Esophagus squamous epithelium (tissue), 5 donors: ENCODE measurements at regions not wholly inside any gene's neighbourhood (a gene's known extent, or its start where the extent isn't known, plus 50 kb on each side); places are given as distances from the start of the nearest gene placed in this dataset.

ENCODE experiments used
- DNase-seq: peaks from one replicate; lab custom pipeline; 2025; lab: John Stamatoyannopoulos, UW
- H3K27ac ChIP-seq, 4 donors: fragments of 200-600 bp; sonication (generic); one replicate each; pipeline ENCODE4 v1.5.1; 2016 to 2019; ENCODE audit warnings: mild to moderate bottlenecking in 1 of 4
- H3K27me3 ChIP-seq, 4 donors: fragments of 200-600 bp; sonication (generic); 1 replicate in 3 of 4; 2 replicates in 1 of 4; pipeline versions ENCODE4 v1.5.1 to v1.6.0; 2017 to 2021; ENCODE audit warnings: antibody characterized with exemption in 1 of 4
- H3K36me3 ChIP-seq, 3 donors: fragments of 200-600 bp; sonication (generic); one replicate each; pipeline ENCODE4 v1.5.1; 2016 to 2019
- H3K4me1 ChIP-seq, 3 donors: fragments of 200-600 bp; sonication (generic); one replicate each; pipeline ENCODE4 v1.5.1; 2017 to 2019
- H3K4me3 ChIP-seq, 4 donors: fragments of 200-600 bp; sonication (generic); 1 replicate in 3 of 4; 2 replicates in 1 of 4; pipeline ENCODE4 v1.5.1; 2016 to 2019; ENCODE audit warnings: mild to moderate bottlenecking in 2 of 4, moderate library complexity in 1 of 4
- H3K9me3 ChIP-seq, 3 donors: fragments of 200-600 bp; sonication (generic); one replicate each; pipeline ENCODE4 v1.5.1; 2016 to 2019
- POLR2A ChIP-seq, 4 donors: fragments of 450-650 bp; IDR thresholded peaks; one replicate each; pipeline ENCODE4 v1.6.1; 2017; ENCODE audit warnings: antibody characterized with exemption in 4 of 4, mild to moderate bottlenecking in 4 of 4, moderate library complexity in 3 of 4
- WGBS, 2 donors: methylation state at CpG; one replicate each; pipeline ENCODE4 v1.1.5; 2018; 5-methylcytosine and 5-hydroxymethylcytosine counted together
- intact Hi-C: fragments of 100-400 bp; cut with DNase I; formaldehyde crosslinking; loops from one replicate; pipeline ENCODE4 v1.15.0; 2022
- TF ChIP-seq, protein P1 (sequence below), 6 experiments: fragments of 450-650 bp in 4 of 6; fragments of 200-600 bp in 2 of 6; sonication (generic) in 2 of 6; IDR thresholded peaks; one replicate each; pipeline ENCODE4 v1.5.1; 2016 to 2019; ENCODE audit warnings: antibody characterized with exemption in 6 of 6, mild to moderate bottlenecking in 4 of 6, moderate library complexity in 4 of 6
- donor health status: DM: yes; HTN: yes; CAD: no.

- DNase-seq, result no peak
- Histone ChIP-seq H3K4me1 (no peaks in the 10 kb centered on the region), H3K27me3 (no peaks in the 10 kb centered on the region), H3K9me3 (no peaks in the 10 kb centered on the region), H3K4me3 (no peak overlapping the region), H3K27ac (no peak overlapping the region), H3K36me3 (peaks cover 0 to 5% (median 0%) of the 10 kb centered on the region in 3 donors)
- TF ChIP-seq, protein P1, sequence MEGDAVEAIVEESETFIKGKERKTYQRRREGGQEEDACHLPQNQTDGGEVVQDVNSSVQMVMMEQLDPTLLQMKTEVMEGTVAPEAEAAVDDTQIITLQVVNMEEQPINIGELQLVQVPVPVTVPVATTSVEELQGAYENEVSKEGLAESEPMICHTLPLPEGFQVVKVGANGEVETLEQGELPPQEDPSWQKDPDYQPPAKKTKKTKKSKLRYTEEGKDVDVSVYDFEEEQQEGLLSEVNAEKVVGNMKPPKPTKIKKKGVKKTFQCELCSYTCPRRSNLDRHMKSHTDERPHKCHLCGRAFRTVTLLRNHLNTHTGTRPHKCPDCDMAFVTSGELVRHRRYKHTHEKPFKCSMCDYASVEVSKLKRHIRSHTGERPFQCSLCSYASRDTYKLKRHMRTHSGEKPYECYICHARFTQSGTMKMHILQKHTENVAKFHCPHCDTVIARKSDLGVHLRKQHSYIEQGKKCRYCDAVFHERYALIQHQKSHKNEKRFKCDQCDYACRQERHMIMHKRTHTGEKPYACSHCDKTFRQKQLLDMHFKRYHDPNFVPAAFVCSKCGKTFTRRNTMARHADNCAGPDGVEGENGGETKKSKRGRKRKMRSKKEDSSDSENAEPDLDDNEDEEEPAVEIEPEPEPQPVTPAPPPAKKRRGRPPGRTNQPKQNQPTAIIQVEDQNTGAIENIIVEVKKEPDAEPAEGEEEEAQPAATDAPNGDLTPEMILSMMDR (IDR thresholded peaks at IDR 0.05), result no peak
- TF ChIP-seq POLR2A (IDR thresholded peaks at IDR 0.05), result no peak
- WGBS, 2 donors, result 91 to 92% methylated on average over 3 of the region's 3 CpGs
- intact Hi-C loops, result no loop called here
These were observed 50.9 kb upstream of the WARS2 start for GRCh38 chr1:119191325-119191724.

DNA sequence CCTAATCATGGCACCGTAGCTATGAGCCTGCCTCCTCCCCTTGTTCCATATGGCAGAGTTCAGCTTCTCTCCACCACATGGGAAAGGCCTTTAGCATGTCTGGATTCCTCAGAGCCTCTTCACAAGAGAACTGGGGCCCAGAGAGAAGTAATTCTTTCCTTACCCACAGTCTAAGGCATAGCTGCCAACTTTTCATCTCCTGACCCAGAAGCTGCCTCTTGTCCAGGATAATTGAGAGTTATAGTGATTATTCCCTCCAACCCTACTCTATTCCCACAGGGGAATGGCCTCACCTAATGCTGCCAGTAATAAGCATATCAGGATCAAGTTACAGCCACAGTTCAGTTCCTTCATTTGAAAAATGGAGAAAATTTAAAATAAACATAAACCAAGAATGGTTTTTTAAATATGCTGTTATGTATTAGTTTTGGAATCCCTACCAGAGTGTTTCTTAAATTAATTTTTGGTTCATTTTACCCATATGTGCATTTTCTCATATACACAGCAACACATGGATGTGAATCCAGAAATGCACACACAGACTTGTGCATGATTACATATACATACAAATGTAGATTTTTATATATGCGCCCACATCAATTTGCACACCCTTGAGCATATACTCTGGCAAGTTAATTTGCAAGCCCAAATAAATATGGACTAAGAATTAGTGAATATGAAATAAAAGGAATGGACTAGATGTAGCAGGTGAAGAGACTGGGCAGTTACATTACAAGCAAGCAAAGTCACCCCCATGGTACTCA is 63.9 kb upstream of the WARS2 start:
- no peak overlapping the region for H3K27ac ChIP-seq
- no peaks in the 10 kb centered on the region for H3K27me3 ChIP-seq
- TF ChIP-seq POLR2A (IDR thresholded peaks at IDR 0.05), result no peak
- TF ChIP-seq, protein P1 (IDR thresholded peaks at IDR 0.05), result no peak
- WGBS, 2 donors, result 91 to 92% methylated on average over 2 of the region's 2 CpGs
- no peak for DNase-seq
- no peaks in the 10 kb centered on the region for H3K4me1 ChIP-seq
- H3K4me3 ChIP-seq, result no peak overlapping the region
- intact Hi-C loops, result no loop called here
- no peaks in the 10 kb centered on the region for H3K36me3 ChIP-seq
- peaks cover 0 to 8% (median 0%) of the 10 kb centered on the region in 3 donors for H3K9me3 ChIP-seq

- no peak for DNase-seq
- Histone ChIP-seq H3K27me3 (no peaks in the 10 kb centered on the region), H3K27ac (no peak overlapping the region), H3K9me3 (peaks cover 0 to 6% (median 0%) of the 10 kb centered on the region in 3 donors), H3K36me3 (no peaks in the 10 kb centered on the region), H3K4me1 (no peaks in the 10 kb centered on the region), H3K4me3 (no peak overlapping the region)
- intact Hi-C loops, result no loop called here
- TF ChIP-seq, protein P1 (IDR thresholded peaks at IDR 0.05), result no peak
- TF ChIP-seq POLR2A (IDR thresholded peaks at IDR 0.05), result no peak
- WGBS, 2 donors, result 91 to 100% methylated on average over 1 of the region's 1 CpG
These were observed 64.5 kb upstream of the WARS2 start for GRCh38 chr1:119204961-119205357.

GRCh38 chr1:119209061-119209460 is 68.6 kb upstream of the WARS2 start:
- Histone ChIP-seq H3K27me3 (no peaks in the 10 kb centered on the region), H3K9me3 (no peaks in the 10 kb centered on the region), H3K4me1 (no peaks in the 10 kb centered on the region), H3K4me3 (no peak overlapping the region), H3K27ac (no peak overlapping the region), H3K36me3 (no peaks in the 10 kb centered on the region)
- no peak for DNase-seq
- intact Hi-C loops, result no loop called here
- no peak for TF ChIP-seq POLR2A (IDR thresholded peaks at IDR 0.05)
- TF ChIP-seq, protein P1 (IDR thresholded peaks at IDR 0.05), result no peak
- 90 to 97% methylated on average over 4 to 5 of the region's 5 CpGs for WGBS, 2 donors

- Histone ChIP-seq H3K36me3 (no peaks in the 10 kb centered on the region), H3K27ac (no peak overlapping the region), H3K9me3 (no peaks in the 10 kb centered on the region), H3K4me3 (no peak overlapping the region), H3K4me1 (no peaks in the 10 kb centered on the region), H3K27me3 (no peaks in the 10 kb centered on the region)
- TF ChIP-seq, protein P1 (IDR thresholded peaks at IDR 0.05), result no peak
- TF ChIP-seq POLR2A (IDR thresholded peaks at IDR 0.05), result no peak
- DNase-seq, result no peak
- WGBS, 2 donors, result 69 to 80% methylated on average over 1 of the region's 1 CpG
- intact Hi-C loops, result no loop called here
These were observed 69.3 kb upstream of the WARS2 start for GRCh38 chr1:119209596-119210295.
